ENCODE measurements at regions not wholly inside any gene's neighbourhood (a gene's known extent, or its start where the extent isn't known, plus 50 kb on each side); places are given as distances from the start of the nearest gene placed in this dataset.
"Not testable (repeated sequence)": the region's sequence is repeated elsewhere in the genome, so short reads cannot be mapped to it uniquely, and the experiment has no call there.

DNA sequence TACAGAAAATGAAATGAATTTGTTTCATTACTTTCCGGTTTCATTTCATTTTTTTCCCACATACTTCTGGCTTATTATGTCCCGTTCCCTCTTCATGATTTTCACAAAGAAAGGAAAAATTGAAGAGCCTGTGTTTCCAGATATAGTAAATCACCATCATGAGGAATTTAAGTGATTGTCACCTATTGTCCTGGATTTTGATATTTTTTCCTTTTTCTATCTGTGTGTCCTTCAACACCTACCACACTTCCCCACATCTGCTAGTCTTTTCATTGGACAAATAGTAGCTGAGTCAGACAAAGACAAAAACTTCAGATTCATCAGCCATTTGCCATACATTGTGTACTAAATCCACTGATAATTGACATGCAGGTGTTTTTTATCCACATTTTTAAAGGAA lies 258.2 kb upstream of the HSF2 start:
- no peak for DNase-seq

DNA sequence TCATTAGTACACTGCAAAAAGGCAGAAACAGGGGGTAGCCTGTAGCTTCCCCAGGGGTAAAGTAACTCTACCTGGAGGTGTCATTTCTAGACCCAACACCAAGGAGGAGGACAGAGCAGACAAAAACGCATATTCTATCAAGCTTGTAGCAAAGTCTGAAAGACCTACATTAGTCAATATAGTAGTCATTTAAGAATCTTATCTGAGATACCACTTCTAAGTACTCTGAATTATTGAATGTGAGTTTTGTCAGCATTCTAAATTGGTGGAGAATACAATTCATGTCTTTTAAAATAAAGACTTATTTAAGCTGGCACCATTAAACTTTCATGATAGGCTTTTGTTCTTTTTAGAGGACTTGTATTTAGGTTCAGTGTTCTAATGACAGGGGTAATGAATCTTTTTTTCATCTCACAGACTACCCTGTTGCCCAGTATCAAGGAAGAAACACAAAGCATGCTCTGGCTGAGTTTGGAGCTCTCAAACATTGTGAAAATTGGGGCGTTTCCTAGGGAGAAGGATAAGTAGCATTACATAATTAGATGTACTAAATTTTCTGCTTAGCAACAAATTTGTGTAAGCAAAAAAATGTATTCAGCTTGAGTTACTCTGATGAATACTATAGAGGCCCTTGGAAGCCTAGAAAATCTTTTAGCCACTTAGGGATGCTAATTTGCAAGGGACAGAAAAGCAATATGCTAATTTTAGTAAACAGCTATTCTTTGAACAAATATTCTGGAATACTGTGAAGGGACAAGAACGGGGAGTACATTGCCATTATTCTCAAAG lies 255.4 kb upstream of the HSF2 start:
- no peak for DNase-seq

DNA sequence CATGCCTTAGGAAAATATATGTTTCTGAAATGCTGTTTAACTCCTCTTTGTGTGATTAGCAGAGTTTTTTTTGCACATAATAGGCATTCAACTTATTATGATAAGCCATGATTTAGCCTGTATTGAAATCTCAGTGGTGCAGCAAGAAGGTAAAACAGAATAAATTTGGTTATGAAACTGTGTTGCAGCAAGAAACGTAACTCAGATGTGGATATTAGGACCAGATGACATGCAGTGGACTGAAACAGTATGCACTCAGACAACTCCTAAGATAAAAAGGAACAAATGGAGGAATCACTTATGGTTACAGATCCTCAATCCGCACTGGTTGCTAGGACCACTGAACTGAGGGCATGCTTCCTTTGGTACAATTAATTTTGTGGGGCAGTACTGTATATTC lies 254.2 kb upstream of the HSF2 start:
- DNase-seq = no peak

DNA sequence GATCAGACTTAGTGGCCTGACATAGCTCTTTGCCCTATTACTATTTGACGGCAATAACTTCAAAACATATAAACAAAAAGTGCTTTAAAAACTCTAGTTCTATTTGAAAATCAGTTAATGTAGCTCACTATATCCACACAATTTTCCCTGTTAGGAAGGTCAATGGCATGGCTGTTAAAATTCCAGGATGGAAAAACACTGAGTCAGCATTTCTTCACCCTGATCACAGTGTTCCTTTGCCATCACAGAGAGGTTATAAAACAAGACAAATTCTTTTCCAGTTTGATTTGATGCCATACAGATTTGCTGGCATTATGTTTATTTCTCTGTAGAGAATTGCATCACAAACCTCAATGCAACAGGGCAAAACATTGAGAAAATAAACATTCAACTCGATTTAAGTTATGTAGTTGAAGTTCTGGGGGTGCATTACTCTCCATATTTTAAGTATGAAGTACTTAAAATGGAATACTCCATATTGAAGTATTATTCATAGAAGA lies 253.7 kb upstream of the HSF2 start:
- no peak for DNase-seq

DNA sequence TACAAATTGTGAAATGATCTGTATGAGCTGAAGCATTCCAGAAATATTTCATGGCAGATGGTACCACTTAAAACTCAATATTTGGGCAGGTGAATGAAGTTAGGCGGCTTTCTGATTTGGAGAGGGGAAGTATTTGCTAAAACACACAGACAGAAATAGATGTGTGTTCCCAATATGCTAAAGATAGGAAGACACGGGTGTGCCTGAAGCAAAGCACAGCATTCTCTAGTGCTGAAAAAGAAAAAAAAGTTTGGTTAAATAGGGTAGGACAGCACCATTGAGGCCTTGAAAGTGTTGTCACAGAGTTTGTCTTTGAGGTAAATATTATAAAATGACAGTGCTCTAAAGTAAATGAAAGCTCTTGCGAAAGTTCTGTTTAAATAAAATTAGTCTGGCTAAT lies 252.2 kb upstream of the HSF2 start:
- DNase-seq = no peak

DNA sequence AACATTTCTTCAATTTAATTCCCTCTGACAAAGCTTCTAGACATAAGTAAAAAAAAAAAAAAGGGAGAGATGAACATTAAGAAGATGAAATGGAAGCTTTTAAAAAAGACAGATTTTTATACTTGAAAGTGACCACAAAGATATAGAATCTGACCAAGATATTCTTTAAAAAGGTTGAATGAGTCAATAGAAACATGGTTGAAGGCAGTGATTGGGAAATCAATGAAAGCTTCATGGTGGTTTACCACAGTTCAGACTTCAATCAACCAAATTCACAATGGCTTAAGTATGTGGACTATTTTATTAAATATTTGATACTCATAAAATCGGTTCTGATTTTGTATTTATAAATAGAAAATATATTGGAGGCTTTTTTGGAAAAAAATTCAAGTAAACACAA lies 248.4 kb upstream of the HSF2 start:
- no peak for DNase-seq

DNA sequence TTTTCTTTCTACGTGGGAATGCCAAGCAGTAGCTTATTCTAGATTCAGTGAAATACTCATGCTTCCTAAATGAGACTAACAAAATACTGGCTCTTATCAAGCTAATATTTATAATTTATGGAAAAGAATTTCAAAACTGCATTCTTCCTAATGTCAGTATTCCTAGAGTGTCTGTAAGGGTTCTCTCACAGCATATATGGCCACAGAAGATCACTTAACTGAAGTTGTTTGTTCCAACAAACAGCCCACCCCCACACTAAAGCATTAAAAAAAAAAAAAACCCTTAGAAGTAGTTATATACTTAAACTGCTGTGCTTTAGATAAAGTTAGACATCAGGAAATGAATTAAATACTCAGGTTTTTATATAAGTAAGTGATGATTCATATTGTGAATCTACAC lies 247.7 kb upstream of the HSF2 start:
- DNase-seq = no peak

DNA sequence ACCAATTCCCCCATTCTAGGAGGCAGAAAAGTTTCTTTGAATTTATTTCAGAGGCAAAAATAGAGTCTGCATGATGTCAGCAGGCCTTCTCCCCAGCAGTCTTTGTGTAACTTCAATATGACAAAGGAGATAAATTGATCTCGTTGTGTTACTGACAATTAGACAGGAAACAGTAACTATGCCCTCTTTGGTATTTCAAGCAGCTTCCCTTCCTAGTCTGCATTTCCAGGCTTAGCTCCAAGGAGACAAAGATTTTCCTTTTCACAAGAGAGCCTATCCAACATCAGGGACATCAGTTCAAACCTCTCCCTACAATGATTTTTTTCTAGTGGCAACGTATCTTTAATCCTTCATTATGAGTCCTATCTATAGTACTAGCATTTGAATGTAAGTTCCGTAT lies 245.9 kb upstream of the HSF2 start:
- DNase-seq = no peak

DNA sequence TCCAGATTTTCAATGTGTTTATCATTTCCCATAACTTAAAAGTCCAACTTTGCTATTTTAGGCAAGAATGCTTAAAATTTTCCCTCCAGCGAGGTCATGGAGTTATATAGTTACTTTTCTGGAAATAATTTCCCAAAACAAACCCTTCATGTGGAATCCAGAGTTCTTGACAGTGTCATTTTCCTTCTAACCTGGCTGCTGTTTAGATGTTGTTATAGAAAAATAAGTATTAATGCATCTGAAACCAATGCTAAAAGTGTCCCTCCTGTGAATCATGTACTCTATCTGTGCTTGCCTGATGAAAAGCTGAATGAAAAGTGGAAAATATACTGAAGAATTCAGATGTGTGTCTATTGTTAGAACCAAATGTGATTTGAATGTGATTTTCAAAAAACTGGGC lies 245.3 kb upstream of the HSF2 start:
- DNase-seq = no peak

DNA sequence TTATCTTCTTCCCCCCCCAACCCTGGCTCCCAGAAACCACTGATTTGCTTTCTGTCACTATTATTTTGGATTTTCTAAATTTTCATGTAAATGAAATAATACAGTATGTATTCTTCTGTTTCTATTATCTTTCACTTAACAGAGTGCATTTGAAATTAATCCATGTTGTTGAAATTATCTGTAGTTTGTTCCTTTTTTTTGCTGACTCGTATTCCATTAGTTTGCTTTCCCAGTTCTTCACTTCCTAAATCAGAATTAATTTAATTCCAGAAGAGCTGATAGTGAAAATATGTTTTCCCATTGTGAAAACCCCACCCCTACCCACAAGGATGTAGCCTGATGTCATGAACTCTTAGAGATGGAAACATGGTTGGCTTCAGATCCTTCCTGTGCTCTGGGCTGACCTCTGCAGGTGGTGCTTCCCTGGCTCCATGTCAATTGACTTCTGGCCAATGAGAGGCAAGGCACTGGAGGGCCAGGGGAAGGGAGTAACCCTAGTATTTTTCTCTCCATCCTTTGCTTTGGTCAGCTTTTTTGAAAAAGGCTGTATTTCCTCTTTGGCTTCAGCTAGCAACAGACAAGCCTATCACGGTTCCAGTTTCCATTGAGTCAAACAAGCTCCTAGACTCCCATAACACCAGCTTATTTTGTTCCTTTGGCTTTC lies 244.4 kb upstream of the HSF2 start:
- no peak for DNase-seq

DNA sequence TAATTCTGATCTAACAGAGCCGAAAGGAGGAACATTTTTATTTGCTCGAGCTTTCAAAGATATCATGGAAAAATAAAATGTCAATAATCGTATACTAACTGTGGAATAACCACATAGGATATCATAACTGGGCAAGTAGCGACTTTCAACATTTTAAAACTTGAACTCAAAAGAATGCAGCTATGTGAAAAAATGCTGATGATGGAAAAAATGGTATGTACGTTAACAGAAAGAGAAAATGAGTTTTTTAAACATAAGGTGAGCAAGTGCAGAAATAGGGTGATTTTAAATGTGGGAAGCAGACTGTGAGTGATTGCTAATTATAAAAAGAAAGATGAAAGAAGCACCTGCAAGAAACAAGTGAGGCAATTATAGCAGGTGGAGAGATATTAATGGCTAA lies 238.3 kb upstream of the HSF2 start:
- DNase-seq = no peak

DNA sequence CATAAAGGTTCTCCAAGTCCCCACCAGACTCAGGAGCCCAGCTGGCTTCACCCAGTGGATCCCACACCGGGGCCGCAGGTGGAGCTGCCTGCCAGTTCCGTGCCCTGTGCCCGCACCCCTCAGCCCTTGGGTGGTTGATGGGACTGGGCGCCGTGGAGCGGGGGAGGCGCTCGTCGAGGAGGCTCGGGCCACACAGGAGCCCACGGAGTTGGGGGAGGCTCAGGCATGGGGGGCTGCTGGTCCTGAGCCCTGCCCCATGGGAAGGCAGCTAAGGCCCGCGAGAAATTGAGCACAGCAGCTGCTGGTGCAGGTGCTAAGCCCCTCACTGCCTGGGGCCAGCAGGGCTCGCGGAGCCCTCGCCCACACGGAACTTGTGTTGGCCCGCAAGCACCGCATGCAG lies 234.4 kb upstream of the HSF2 start:
- no peak for DNase-seq

DNA sequence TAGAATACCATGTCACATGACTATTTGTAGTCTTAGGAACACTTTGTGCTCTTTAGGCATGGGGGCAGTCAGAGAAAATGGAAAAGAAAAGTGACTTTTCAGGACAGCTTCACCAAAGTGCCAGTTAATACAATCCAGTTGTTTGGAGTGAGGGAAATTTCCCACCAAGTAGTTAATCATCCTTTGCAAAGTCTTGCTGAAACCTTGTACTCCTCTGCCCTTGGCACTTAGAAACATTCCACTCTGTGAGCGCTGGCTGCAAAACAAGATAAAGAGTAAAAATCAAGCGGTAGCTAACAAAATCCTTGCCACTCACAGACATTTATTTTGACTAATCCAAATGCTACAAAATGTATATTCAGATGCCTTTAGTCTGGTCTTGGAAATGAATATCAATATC lies 229.2 kb upstream of the HSF2 start:
- no peak for DNase-seq

DNA sequence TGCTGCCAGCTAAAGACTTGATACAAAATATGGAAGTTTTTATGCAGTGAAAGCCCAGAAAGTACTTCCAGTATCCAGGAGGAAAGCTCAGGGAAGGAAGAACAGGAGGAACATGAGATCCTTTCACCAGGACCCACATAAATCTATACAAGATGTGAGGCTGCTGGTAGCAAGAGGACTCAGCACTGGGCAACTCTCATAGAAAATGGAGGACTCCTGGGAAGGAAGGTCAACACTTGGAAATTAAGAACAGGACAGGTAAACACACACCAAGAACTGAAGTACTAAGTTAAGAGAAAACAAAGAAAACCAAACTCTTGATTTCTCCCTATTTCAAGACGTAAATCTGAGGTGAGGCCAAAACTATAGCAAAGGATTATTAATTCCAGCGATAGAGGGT lies 220.5 kb upstream of the HSF2 start:
- DNase-seq = no peak

DNA sequence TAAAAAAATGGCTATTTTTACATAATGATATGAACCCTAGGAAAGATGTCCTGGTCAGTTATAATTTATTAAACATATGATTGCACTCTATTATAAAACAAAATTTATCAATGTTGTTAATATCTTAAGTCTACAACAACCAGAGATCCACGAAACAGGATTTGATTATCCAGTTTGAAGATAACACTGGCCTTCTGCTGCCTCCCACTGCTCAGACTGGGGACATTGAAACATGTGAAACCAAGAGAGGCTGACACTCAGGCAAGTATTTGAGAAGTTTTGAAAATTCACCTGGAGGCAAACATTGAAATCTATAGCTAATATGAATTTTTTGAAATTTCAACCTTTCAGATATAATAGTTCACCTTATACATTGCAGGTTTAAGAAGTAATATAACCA lies 219.3 kb upstream of the HSF2 start:
- DNase-seq = no peak

DNA sequence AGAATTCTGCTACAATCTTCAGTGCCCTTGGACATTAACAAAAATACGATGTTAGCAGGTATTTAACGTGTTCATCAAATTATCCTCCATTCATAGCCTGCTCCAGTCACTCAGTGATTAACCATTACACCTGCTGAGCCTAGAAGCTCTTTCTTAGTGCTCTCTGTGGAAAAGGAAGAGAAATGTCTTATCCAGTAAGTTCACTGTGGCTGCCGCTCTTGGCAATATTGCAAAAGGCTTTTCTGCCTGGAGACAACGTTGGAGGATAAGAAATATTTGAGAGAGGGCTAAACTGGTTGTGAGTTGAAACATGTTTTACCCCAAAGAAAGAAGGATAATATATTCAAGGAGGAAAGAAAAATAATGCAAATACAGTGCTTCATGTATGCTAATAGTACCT lies 217.4 kb upstream of the HSF2 start:
- no peak for DNase-seq

DNA sequence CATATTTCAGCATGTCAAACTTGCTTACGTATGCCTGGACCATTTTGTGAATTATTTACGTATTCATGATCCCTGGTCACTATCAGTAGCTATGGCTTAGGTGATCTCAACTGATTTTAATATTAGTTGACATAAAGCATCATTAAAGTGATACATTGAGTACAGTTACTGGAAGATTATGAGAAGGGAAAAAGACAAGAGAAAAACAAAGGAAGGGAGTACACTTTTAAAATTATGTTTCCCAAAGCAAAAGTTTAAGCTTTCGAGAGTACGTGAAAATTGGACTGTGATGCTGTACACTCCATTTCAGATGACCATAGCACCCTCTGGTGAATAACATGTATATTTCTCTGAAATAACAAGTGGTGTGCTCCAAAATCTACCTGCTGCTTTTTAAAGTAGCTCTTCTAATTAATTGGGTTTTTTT lies 215.0 kb upstream of the HSF2 start:
- DNase-seq = no peak

DNA sequence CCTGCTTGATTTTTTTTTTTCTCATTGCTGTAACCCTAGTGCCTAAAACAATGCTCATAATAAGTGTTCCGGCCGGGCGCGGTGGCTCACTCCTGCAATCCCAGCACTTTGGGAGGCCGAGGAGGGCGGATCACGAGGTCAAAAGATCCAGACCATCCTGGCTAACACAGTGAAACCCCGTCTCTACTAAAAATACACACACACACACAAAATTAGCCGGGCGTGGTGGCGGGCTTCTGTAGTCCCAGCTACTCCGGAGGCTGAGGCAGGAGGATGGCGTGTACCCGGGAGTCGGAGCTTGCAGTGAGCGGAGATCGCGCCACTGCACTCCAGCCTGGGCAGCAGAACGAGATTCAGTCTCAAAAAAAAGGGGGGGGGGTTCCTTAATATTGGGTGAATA lies 214.0 kb upstream of the HSF2 start:
- DNase-seq = not testable (repeated sequence)

DNA sequence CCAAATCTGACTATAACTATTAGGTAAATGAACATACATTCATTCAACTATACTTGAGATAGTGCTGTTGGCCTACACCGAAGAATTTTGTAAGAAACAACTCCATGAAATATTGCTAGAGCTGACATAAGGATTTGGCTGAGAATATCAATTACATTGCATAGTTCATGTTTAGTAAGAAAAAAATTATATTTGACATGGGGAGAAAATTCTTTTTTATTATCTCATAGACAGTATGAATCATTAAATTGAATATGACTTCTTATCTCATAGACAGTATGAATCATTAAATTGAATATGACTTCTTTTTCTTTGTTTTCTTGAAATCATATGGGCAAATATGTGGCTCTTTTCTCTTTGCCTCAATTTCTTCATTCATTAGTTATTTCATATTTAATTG lies 212.3 kb upstream of the HSF2 start:
- DNase-seq = no peak

DNA sequence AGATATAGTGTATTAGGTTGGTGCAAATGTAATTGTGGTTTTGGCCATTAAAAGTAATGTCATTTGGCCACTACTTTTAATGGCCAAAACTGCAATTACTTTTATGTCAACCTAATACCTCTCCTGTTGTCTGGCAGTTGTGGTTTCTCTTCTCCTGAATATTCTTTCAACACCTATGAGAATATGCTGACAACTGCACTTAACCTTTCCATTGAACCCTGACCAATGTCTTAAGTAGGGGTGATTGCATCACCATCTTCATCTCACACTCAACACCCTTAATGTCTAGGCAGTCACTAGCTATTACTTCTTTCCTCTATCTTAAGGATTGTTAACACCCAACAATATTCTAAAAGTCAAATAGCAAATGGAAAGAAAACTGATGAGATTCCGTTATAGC lies 200.5 kb upstream of the HSF2 start:
- DNase-seq = no peak

DNA sequence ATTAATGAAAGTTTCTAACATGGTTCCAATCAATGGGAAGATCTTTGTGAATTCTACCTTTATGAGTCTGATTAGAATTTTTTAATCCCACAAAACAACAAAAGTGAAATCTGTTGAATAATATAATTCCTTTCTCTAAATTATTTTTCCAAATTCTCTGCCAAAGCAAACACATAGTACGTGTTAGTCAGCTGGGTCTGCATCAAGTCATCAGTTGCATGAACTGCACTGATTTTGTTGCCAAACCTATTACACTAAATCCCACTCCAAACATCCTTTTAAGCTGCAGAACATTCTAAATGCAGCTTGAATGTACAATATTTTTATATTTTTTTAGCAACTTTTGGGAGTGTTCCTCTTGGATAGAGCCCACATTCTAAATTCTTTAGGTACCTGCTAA lies 199.0 kb upstream of the HSF2 start:
- DNase-seq = no peak

DNA sequence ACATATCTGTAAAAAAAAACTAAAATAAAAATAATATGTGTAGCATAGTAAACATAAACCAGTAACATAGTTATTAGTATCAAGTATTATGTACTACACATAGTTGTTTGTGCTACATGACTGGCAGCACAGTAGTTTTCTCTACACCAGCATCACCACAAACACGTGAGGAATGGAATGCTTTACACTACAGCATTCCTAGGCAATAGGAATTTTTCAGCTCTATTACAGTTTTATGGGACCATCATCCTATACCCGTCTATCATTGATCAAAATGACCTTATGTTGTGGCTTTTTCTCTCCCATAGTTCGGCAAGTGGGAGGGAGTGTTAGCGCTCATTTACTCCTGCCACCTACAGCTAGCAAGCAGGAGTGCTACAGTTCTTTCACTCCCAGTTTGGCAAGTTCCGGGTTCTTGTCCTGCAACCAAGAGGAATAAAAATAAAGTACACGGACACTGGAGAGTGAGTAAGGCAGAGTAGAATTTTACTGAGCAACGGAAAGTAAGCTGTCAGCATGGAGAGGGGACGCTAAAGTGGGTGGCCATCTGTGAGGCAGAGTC lies 196.8 kb upstream of the HSF2 start:
- no peak for DNase-seq

DNA sequence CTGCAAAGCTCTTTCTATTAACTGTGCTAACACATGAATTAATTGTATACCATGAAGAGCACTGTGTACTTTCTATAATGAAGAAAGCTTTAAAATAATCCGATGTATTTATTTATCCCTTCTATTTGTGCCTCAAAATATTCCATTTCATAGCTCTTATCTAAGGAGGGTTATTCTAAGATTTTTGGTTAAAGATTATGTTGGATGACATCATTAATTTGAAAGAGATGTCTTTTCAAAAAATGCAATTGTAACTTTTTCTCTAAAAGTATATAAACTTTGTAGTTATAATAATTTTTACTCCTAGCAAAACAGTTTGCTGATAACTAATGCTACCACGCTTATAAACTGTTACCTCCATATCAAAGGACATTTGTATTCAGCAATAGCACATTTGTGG lies 192.4 kb upstream of the HSF2 start:
- DNase-seq = no peak

DNA sequence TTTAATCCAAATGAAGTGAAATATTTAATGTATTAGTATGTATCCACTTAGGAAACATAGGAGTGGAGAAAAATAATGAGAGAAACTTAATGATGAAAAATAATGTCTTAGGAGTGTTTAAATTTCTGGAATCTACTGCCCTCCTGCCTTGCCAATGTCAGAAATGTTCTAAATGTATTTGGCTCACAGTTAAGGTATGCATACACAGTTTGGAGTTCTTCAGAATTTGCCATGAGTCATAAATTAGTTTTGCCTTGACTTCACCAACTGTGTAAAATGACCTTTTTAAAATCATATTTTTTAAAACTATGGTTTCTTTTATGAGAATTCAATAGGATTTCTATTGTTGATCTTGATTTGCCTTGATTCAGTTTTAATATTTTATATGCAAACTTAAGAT lies 191.7 kb upstream of the HSF2 start:
- DNase-seq = no peak

Measured in DMS 273 treated with DMSO at 0.1 percent for 48 hours (cell line).